Pancreas (tissue), 10 donors: ENCODE measurements at regions not wholly inside any gene's neighbourhood (a gene's known extent, or its start where the extent isn't known, plus 50 kb on each side); places are given as distances from the start of the nearest gene placed in this dataset.

Source experiments
- ATAC-seq, 4 donors: fragments of 200-7000 bp; cut with Tn5 transposase; one replicate each; pipeline versions ENCODE4 v1.8.0 to v1.9.1; 2020; ENCODE audit warnings: mild to moderate bottlenecking in 4 of 4, moderate library complexity in 4 of 4
- DNase-seq, 6 donors: peaks; one replicate each; pipeline ENCODE4 v3.0.0-alpha.2; 2020
- FAIRE-seq: peaks from 2 replicates; lab custom pipeline; 2012; peaks lifted over from hg19 to GRCh38; lab: Jason Lieb, UNC
- H3K27ac ChIP-seq, 4 donors: fragments of 200-600 bp; sonication (generic); 1 replicate in 3 of 4; 2 replicates in 1 of 4; pipeline versions ENCODE4 v1.5.0 to v1.8.0; 2020
- H3K27me3 ChIP-seq, 4 donors: fragments of 200-600 bp; one replicate each; pipeline ENCODE4 v1.8.0; 2021
- H3K36me3 ChIP-seq, 3 donors: fragments of 200-600 bp; sonication (generic) in 1 of 3; one replicate each; pipeline versions ENCODE4 v1.5.0 to v1.8.0; 2020 to 2021
- H3K4me1 ChIP-seq, 3 donors: fragments of 200-600 bp; one replicate each; pipeline ENCODE4 v1.8.0; 2021
- H3K4me3 ChIP-seq, 4 donors: fragments of 200-600 bp; sonication (generic) in 2 of 4; one replicate each; pipeline versions ENCODE4 v1.5.0 to v1.8.0; 2020 to 2021
- H3K9me3 ChIP-seq, 4 donors: fragments of 200-600 bp; one replicate each; pipeline ENCODE4 v1.8.0; 2021
- CTCF ChIP-seq, 4 donors: fragments of 200-600 bp; sonication (generic) in 3 of 4; IDR thresholded peaks; one replicate each; pipeline versions ENCODE4 v1.5.0 to v1.8.0; 2021; ENCODE audit warnings: antibody characterized with exemption in 4 of 4
- WGBS, 2 donors: extraction: QIAGEN DNeasy Blood & Tissue Kit; methylation state at CpG; one replicate each; pipeline ENCODE4 v1.1.7; 2013; 5-methylcytosine and 5-hydroxymethylcytosine counted together
- intact Hi-C, 3 donors: fragments of 100-400 bp; cut with DNase I; formaldehyde crosslinking; loops; one replicate each; pipeline versions ENCODE4 v1.11.1 to v1.14.2; 2022
- donor health status: healthy with polysubstance abuse.
- donor health status: DM: no; HTN: no; CAD: no; lungs with moderate emphysema.
- donor health status: DM: no; HTN: no; CAD: no.
- donor health status: control.
- donor health status: control.
- donor health status: Bipolar disorder and iron deficiency.
- donor health status: DM: yes; HTN: yes; CAD: no.
- donor health status: DM: no; HTN: no; CAD: no.
- donor health status: DM: no; HTN: no; CAD: no.
- donor health status: DM: yes; HTN: yes; CAD: no.

GRCh38 chr4:162787120-162787519 lies 379.6 kb downstream of the NAF1 start:
- ATAC-seq (no peak), FAIRE-seq (no peak), DNase-seq (no peak)
- intact Hi-C loops: no loop called here
- 62 to 73% methylated on average over 2 of the region's 2 CpGs for WGBS, 2 donors
- Histone ChIP-seq H3K27me3 (peaks cover 0 to 3% (median 0%) of the 10 kb centered on the region in 4 donors), H3K9me3 (no peaks in the 10 kb centered on the region), H3K36me3 (no peaks in the 10 kb centered on the region), H3K4me3 (no peak overlapping the region), H3K27ac (no peak overlapping the region), H3K4me1 (no peaks in the 10 kb centered on the region)
- TF ChIP-seq CTCF (IDR thresholded peaks at IDR 0.05): no peak

- FAIRE-seq (no peak), ATAC-seq (no peak), DNase-seq (no peak)
- WGBS, 2 donors: 34 to 41% methylated on average over 7 of the region's 7 CpGs
- intact Hi-C loops: no loop called here
- Histone ChIP-seq H3K27me3 (no peaks in the 10 kb centered on the region), H3K27ac (no peak overlapping the region), H3K4me1 (no peaks in the 10 kb centered on the region), H3K9me3 (no peaks in the 10 kb centered on the region), H3K36me3 (no peaks in the 10 kb centered on the region), H3K4me3 (no peak overlapping the region)
- TF ChIP-seq CTCF (IDR thresholded peaks at IDR 0.05): no peak
Observed at GRCh38 chr4:162782778-162783525, 383.7 kb downstream of the NAF1 start.

DNA sequence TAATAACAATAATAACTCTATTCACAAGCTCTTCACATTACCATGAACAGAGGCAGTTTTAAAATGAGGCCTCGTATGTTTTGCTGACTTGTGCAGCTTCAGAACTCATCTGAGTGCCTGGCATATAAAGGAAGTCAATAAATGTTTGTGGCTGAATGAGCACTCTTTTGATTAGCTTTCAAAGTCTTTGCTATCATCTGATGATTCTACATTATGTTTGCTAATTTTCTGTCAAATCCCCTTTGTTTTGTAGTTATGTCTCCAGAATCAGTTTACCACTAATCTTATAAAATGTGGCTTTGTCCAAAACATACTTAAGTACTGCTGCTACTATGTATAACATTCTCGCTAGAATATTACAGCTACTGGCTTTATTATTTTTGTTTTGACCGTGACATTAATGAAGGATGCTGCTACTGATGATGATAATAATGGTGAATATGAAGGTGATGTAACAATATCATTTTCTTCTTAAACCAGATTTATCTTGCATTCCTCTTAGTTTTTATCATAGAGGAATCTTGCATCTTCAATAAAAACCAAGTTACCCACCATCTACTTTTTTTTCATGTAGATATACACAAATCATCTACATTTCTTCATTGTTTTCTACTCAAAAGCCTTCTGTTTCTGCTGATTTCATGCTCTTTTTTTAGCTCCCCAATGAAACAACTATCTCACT lies 384.5 kb downstream of the NAF1 start:
- TF ChIP-seq CTCF (IDR thresholded peaks at IDR 0.05): no peak
- 36 to 56% methylated on average over 3 of the region's 3 CpGs for WGBS, 2 donors
- Histone ChIP-seq H3K9me3 (no peaks in the 10 kb centered on the region), H3K27me3 (no peaks in the 10 kb centered on the region), H3K27ac (no peak overlapping the region), H3K4me1 (no peaks in the 10 kb centered on the region), H3K4me3 (no peak overlapping the region), H3K36me3 (no peaks in the 10 kb centered on the region)
- intact Hi-C loops: no loop called here
- ATAC-seq (no peak), FAIRE-seq (no peak), DNase-seq (no peak)

DNA sequence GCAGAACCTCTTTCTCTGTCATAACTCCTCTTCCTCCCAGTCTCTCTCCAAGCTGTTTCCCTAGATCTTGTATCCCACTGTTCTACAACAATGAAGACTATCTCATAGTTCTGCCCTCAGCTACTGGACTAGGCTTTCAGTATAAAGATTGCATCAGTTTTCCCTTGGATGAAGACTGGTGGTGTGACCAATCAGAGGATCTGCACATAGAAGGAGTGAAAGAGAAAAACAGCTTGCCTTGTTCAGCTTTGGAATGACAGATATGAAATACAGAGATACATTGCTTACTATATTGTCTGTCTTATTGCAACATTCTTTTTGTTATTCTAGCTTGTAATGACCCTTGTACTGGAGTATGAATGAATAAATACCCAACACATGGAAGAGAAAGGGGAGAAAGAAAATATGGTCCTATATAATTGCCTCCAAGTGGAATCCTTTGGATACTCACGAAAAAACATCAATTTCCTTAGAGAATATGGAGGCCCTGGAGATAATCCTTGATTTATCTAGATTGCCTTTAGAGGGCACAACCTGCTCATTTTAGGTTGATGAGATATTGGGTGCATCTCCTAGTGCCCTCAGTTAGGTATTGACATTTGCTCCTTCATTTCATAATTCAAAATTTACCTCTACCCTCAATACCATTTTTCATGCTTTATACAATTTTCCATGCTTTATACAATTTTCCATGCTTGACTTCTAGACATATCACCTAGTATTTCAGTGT lies 395.8 kb downstream of the NAF1 start:
- Histone ChIP-seq H3K4me3 (no peak overlapping the region), H3K9me3 (no peaks in the 10 kb centered on the region), H3K36me3 (no peaks in the 10 kb centered on the region), H3K27ac (no peak overlapping the region), H3K4me1 (no peaks in the 10 kb centered on the region), H3K27me3 (no peaks in the 10 kb centered on the region)
- intact Hi-C loops: no loop called here
- ATAC-seq (no peak), DNase-seq (no peak), FAIRE-seq (no peak)
- no peak for TF ChIP-seq CTCF (IDR thresholded peaks at IDR 0.05)
- WGBS, 2 donors: 47 to 54% methylated on average over 1 of the region's 1 CpG
